CD4-positive, alpha-beta T cell treated with Interleukin-17A for 1 hour (primary cell): ENCODE measurements at regions not wholly inside any gene's neighbourhood (a gene's known extent, or its start where the extent isn't known, plus 50 kb on each side); places are given as distances from the start of the nearest gene placed in this dataset.
"Not testable (repeated sequence)": the region's sequence is repeated elsewhere in the genome, so short reads cannot be mapped to it uniquely, and the experiment has no call there.

Experiments used
- DNase-seq: peaks from one replicate; pipeline ENCODE4 v3.0.0-alpha.2; 2020

- no peak for DNase-seq
Measured at GRCh38 chr12:90682398-90682797, 272.6 kb downstream of the CCER1 start.

GRCh38 chr12:90679674-90680073, 275.3 kb downstream of the CCER1 start:
- DNase-seq, result no peak

GRCh38 chr12:90677552-90677951, 277.4 kb downstream of the CCER1 start:
- DNase-seq, result no peak

GRCh38 chr12:90677055-90677454, 277.9 kb downstream of the CCER1 start:
- no peak for DNase-seq

- DNase-seq, result no peak
Measured at GRCh38 chr12:90675106-90675505, 279.9 kb downstream of the CCER1 start.

GRCh38 chr12:90672081-90672480, 282.9 kb downstream of the CCER1 start:
- DNase-seq, result no peak

GRCh38 chr12:90663949-90664348, 291.0 kb downstream of the CCER1 start:
- DNase-seq, result not testable (repeated sequence)

- DNase-seq, result no peak
Measured at GRCh38 chr12:90659060-90659459, 295.9 kb downstream of the CCER1 start.

- no peak for DNase-seq
Measured at GRCh38 chr12:90653040-90653439, 301.9 kb downstream of the CCER1 start.

- no peak for DNase-seq
Measured at GRCh38 chr12:90652280-90652679, 302.7 kb downstream of the CCER1 start.

GRCh38 chr12:90645181-90645580, 309.8 kb downstream of the CCER1 start:
- no peak for DNase-seq

GRCh38 chr12:90631591-90632212, 323.3 kb downstream of the CCER1 start:
- no peak for DNase-seq

GRCh38 chr12:90630006-90630405, 325.0 kb downstream of the CCER1 start:
- DNase-seq, result no peak

- DNase-seq, result no peak
Measured at GRCh38 chr12:90628213-90628612, 326.8 kb downstream of the CCER1 start.

- no peak for DNase-seq
Measured at GRCh38 chr12:90627180-90627896, 327.6 kb downstream of the CCER1 start.

- DNase-seq, result no peak
Measured at GRCh38 chr12:90622431-90622830, 332.5 kb downstream of the CCER1 start.

- no peak for DNase-seq
Measured at GRCh38 chr12:90621927-90622326, 333.0 kb downstream of the CCER1 start.

- DNase-seq, result no peak
Measured at GRCh38 chr12:90619943-90620342, 335.0 kb downstream of the CCER1 start.

- DNase-seq, result no peak
Measured at GRCh38 chr12:90618586-90618985, 336.4 kb downstream of the CCER1 start.

- no peak for DNase-seq
Measured at GRCh38 chr12:90611891-90612290, 343.1 kb downstream of the CCER1 start.

GRCh38 chr12:90611048-90611447, 343.9 kb downstream of the CCER1 start:
- no peak for DNase-seq

GRCh38 chr12:90593596-90594295, 361.2 kb downstream of the CCER1 start:
- no peak for DNase-seq

- no peak for DNase-seq
Measured at GRCh38 chr12:90589956-90590355, 365.0 kb downstream of the CCER1 start.

- no peak for DNase-seq
Measured at GRCh38 chr12:90585640-90586304, 369.2 kb downstream of the CCER1 start.
